IMR-90 (cell line): ENCODE measurements at regions not wholly inside any gene's neighbourhood (a gene's known extent, or its start where the extent isn't known, plus 50 kb on each side); places are given as distances from the start of the nearest gene placed in this dataset.

Experiments used
- ATAC-seq: fragments of 200-7000 bp; cut with Tn5 transposase; 2 replicates; pipeline ENCODE4 v1.9.1; 2020; ENCODE audit warnings: low read depth, mild to moderate bottlenecking, moderate library complexity
- BruUV-seq: library from RNA; stranded (reverse); fragments of 400-500 nt; replicated peaks from 2 replicates; lab custom pipeline; 2021; lab: Mats Ljungman, UMichigan
- CTCF ChIA-PET: fragments of 300-600 bp; formaldehyde crosslinking; extraction: SDS; loops from one replicate; lab custom pipeline; 2021; ENCODE audit warnings: antibody characterized with exemption; lab: Yijun Ruan, JAX
- POLR2A ChIA-PET: fragments of 300-600 bp; sonication (Branson Sonifier 250); formaldehyde crosslinking; loops from one replicate; lab custom pipeline; 2022; ENCODE audit warnings: antibody characterized with exemption; ENCODE audit not compliant: unreplicated experiment; lab: Charles Lee
- DNase-seq: peaks from one replicate; pipeline ENCODE4 v3.0.0; 2013
- H2AFZ ChIP-seq: replicated peaks from 2 replicates; pipeline ENCODE3; 2013; ENCODE audit warnings: low read length, mild to moderate bottlenecking; ENCODE audit not compliant: poor library complexity
- H2AK5ac ChIP-seq: 2 replicates; pipeline ENCODE4 v1.6.1; 2013; ENCODE audit warnings: low read depth, low read length, inconsistent platforms
- H2AK9ac ChIP-seq: replicated peaks from 2 replicates; pipeline ENCODE3; 2013; ENCODE audit warnings: mild to moderate bottlenecking, low read depth, low read length, moderate library complexity; ENCODE audit not compliant: poor library complexity
- H2BK120ac ChIP-seq: 2 replicates; pipeline ENCODE4 v1.6.1; 2013; ENCODE audit warnings: low read depth, low read length, inconsistent platforms
- H2BK15ac ChIP-seq: 3 replicates; pipeline ENCODE4 v1.6.1; 2013; ENCODE audit warnings: low read depth, low read length, inconsistent platforms
- H2BK20ac ChIP-seq: 2 replicates; pipeline ENCODE4 v1.6.1; 2013; ENCODE audit warnings: low read depth, mild to moderate bottlenecking, inconsistent platforms, low read length, moderate library complexity
- H2BK5ac ChIP-seq: 2 replicates; pipeline ENCODE4 v1.6.1; 2013; ENCODE audit warnings: mild to moderate bottlenecking, low read depth, low read length, inconsistent platforms; ENCODE audit not compliant: poor library complexity, severe bottlenecking
- H3K14ac ChIP-seq: replicated peaks from 2 replicates; pipeline ENCODE4 v1.6.1; 2013; ENCODE audit warnings: low read depth, low read length, inconsistent platforms
- H3K18ac ChIP-seq: 2 replicates; pipeline ENCODE4 v1.6.1; 2013; ENCODE audit warnings: low read depth, low read length, control low read depth
- H3K23ac ChIP-seq: 2 replicates; pipeline ENCODE4 v1.6.1; 2013; ENCODE audit warnings: low read depth, low read length, inconsistent platforms
- H3K27ac ChIP-seq: 2 replicates; pipeline ENCODE4 v1.5.1; 2013; ENCODE audit warnings: mild to moderate bottlenecking, control low read depth, low read length; ENCODE audit not compliant: insufficient read depth
- H3K27me3 ChIP-seq: 2 replicates; pipeline ENCODE4 v1.6.1; 2013; ENCODE audit warnings: low read length; ENCODE audit not compliant: control insufficient read depth, insufficient read depth
- H3K36me3 ChIP-seq: 2 replicates; pipeline ENCODE4 v1.6.1; 2013; ENCODE audit warnings: low read length, mixed read lengths; ENCODE audit not compliant: control insufficient read depth, insufficient read depth
- H3K4ac ChIP-seq: 2 replicates; pipeline ENCODE4 v1.6.1; 2013; ENCODE audit warnings: low read depth, low read length, inconsistent platforms
- H3K4me1 ChIP-seq: 2 replicates; pipeline ENCODE4 v1.6.1; 2013; ENCODE audit warnings: low read length, mixed read lengths; ENCODE audit not compliant: control insufficient read depth, insufficient read depth
- H3K4me2 ChIP-seq: 2 replicates; pipeline ENCODE4 v1.6.1; 2013; ENCODE audit warnings: low read depth, mild to moderate bottlenecking, control low read depth, low read length, moderate library complexity
- H3K4me3 ChIP-seq: 2 replicates; pipeline ENCODE4 v1.5.1; 2013; ENCODE audit warnings: low read depth, mild to moderate bottlenecking, control low read depth, low read length, moderate library complexity; ENCODE audit not compliant: insufficient read depth
- H3K56ac ChIP-seq: 2 replicates; pipeline ENCODE4 v1.6.1; 2013; ENCODE audit warnings: low read length, inconsistent platforms; ENCODE audit not compliant: insufficient read depth; ENCODE audit errors: extremely low read depth
- H3K79me1 ChIP-seq, 2 experiments: 2 replicates each; pipeline ENCODE4 v1.6.1; 2013; ENCODE audit warnings: low read length in 2 of 2, inconsistent platforms in 1 of 2, low read depth in 1 of 2
- H3K9ac ChIP-seq: 2 replicates; pipeline ENCODE4 v1.6.1; 2013; ENCODE audit warnings: low read depth, low read length, control low read depth
- H3K9me1 ChIP-seq: 2 replicates; pipeline ENCODE4 v1.6.1; 2013; ENCODE audit warnings: low read length, inconsistent platforms; ENCODE audit not compliant: insufficient read depth
- H3K9me3 ChIP-seq: 2 replicates; pipeline ENCODE4 v1.6.1; 2013; ENCODE audit warnings: low read length; ENCODE audit not compliant: control insufficient read depth, insufficient read depth
- H4K20me1 ChIP-seq: 2 replicates; pipeline ENCODE4 v1.6.1; 2013; ENCODE audit warnings: low read length, inconsistent platforms; ENCODE audit not compliant: insufficient read depth
- H4K5ac ChIP-seq: 2 replicates; pipeline ENCODE4 v1.6.1; 2013; ENCODE audit warnings: mild to moderate bottlenecking, low read depth, low read length, control low read depth
- H4K8ac ChIP-seq, 2 experiments: 2 replicates each; pipeline ENCODE4 v1.6.1; 2013; ENCODE audit warnings: low read depth in 2 of 2, low read length in 2 of 2, control low read depth in 1 of 2, inconsistent platforms in 1 of 2
- H4K91ac ChIP-seq: 2 replicates; pipeline ENCODE4 v1.6.1; 2013; ENCODE audit warnings: low read depth, low read length, inconsistent platforms; ENCODE audit not compliant: insufficient read depth
- BHLHE40 ChIP-seq: fragments of 150-350 bp; IDR thresholded peaks from 2 replicates; pipeline ENCODE4 v1.6.1; 2016; ENCODE audit warnings: mild to moderate bottlenecking, low read depth, low read length
- CEBPB ChIP-seq: IDR thresholded peaks from 2 replicates; pipeline ENCODE4 v1.6.1; 2012; ENCODE audit warnings: low read depth, low read length, improper control_type of control experiment
- CTCF ChIP-seq: conservative IDR thresholded peaks from 2 replicates; pipeline ENCODE4 v1.5.1; 2012; ENCODE audit warnings: mild to moderate bottlenecking, low read depth, low read length, improper control_type of control experiment
- FOS ChIP-seq: fragments of 150-350 bp; IDR thresholded peaks from 2 replicates; pipeline ENCODE4 v1.6.1; 2016; ENCODE audit warnings: low read depth, low read length
- MAZ ChIP-seq: IDR thresholded peaks from 2 replicates; pipeline ENCODE4 v1.6.1; 2012; ENCODE audit warnings: low read depth, mild to moderate bottlenecking, low read length, improper control_type of control experiment, moderate library complexity, borderline replicate concordance
- MXI1 ChIP-seq: IDR thresholded peaks from 2 replicates; pipeline ENCODE4 v1.6.1; 2012; ENCODE audit warnings: low read depth, mild to moderate bottlenecking, low read length, moderate library complexity, borderline replicate concordance
- POLR2A ChIP-seq: IDR thresholded peaks from 2 replicates; pipeline ENCODE4 v1.6.1; 2012; ENCODE audit warnings: mild to moderate bottlenecking, low read depth, low read length
- WGBS, 2 experiments: methylation state at CpG; one replicate each; pipeline versions ENCODE4 v1.1.5 to v1.1.7; 2013; ENCODE audit warnings: missing lambda C conversion rate in 2 of 2; ENCODE audit not compliant: insufficient read length in 1 of 2; ENCODE audit errors: extremely low coverage in 2 of 2; 5-methylcytosine and 5-hydroxymethylcytosine counted together
- dilution Hi-C: fragments of 300-500 bp; cut with HindIII; formaldehyde crosslinking; loops from one replicate; pipeline ENCODE4 v1.14.3; 2018; ENCODE audit warnings: low sequenced_read_pairs; ENCODE audit not compliant: unreplicated experiment
- in situ Hi-C: fragments of 300-500 bp; cut with MboI; formaldehyde crosslinking; loops from 3 replicates; pipeline ENCODE4 v1.14.3; 2019; ENCODE audit warnings: low sequenced_read_pairs, inconsistent platforms, mixed read lengths
- intact Hi-C: fragments of 100-400 bp; cut with micrococcal nuclease; formaldehyde crosslinking; loops from 2 replicates; pipeline ENCODE4 v1.10.0; 2022

DNA sequence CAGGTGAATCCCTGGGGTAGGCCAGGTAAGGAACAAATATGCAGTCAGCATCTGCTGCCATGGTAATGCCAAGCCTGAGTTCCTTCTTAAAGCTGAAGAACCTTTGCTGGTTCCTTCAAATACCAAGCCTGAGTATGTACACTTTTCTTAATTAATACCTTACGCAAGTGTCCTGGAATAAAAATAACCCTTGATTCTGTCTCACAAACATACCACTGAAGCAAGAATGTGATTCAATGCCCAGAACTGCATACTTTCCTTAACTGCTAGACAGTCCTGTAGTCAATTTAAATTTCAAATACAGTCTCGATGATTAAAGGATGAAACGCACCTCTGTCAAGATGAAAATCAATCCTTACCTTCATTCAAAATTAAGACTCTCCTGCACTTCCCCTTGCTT lies 634.0 kb upstream of the CHRM3 start:
- H2AK9ac ChIP-seq: no peak overlapping the region
- no peak overlapping the region for H3K14ac ChIP-seq
- H4K91ac ChIP-seq: no peak overlapping the region
- H3K4ac ChIP-seq: no peak overlapping the region
- no peak overlapping the region for H3K18ac ChIP-seq
- H3K4me3 ChIP-seq: no peak overlapping the region
- H2BK20ac ChIP-seq: no peak overlapping the region
- TF ChIP-seq MAZ (no peak), MXI1 (no peak), POLR2A (no peak), FOS (no peak), CTCF (no peak), BHLHE40 (no peak), CEBPB (no peak)
- in situ Hi-C loops (no loop called here), dilution Hi-C loops (no loop called here), intact Hi-C loops (no loop called here)
- no peak overlapping the region for H2AK5ac ChIP-seq
- DNase-seq (no peak), ATAC-seq (no peak)
- H3K9ac ChIP-seq: no peak overlapping the region
- no CpG with 5 or more reads among the region's 3 CpGs for WGBS, 2 experiments
- H3K9me1 ChIP-seq: no peaks in the 10 kb centered on the region
- peaks cover 4% of the 10 kb centered on the region for H3K9me3 ChIP-seq
- H3K4me2 ChIP-seq: no peak overlapping the region
- H3K56ac ChIP-seq: no peak overlapping the region
- no peaks in the 10 kb centered on the region for H4K20me1 ChIP-seq
- no peak overlapping the region for H4K5ac ChIP-seq
- no peak overlapping the region for H3K27ac ChIP-seq
- no peaks in the 10 kb centered on the region for H3K4me1 ChIP-seq
- no peaks in the 10 kb centered on the region for H3K27me3 ChIP-seq
- ChIA-PET POLR2A (no interaction called here), CTCF (no interaction called here)
- no peak overlapping the region for H2BK5ac ChIP-seq
- no TSS peak for BruUV-seq
- no peaks in the 10 kb centered on the region for H3K36me3 ChIP-seq
- no peak overlapping the region for H3K23ac ChIP-seq
- H2BK15ac ChIP-seq: no peak overlapping the region
- H2BK120ac ChIP-seq: no peak overlapping the region
- no peaks in the 10 kb centered on the region for H3K79me1 ChIP-seq
- no peak overlapping the region for H2AFZ ChIP-seq
- no peak overlapping the region for H4K8ac ChIP-seq
